Body of pancreas (tissue), 4 donors: ENCODE measurements at regions not wholly inside any gene's neighbourhood (a gene's known extent, or its start where the extent isn't known, plus 50 kb on each side); places are given as distances from the start of the nearest gene placed in this dataset.

Experiments
- CTCF ChIP-seq, 7 experiments: fragments of 450-650 bp in 4 of 7; fragments of 200-600 bp in 3 of 7; sonication (generic) in 3 of 7; IDR thresholded peaks; one replicate each; pipeline ENCODE4 v1.5.1; 2016 to 2019; ENCODE audit warnings: antibody characterized with exemption in 7 of 7
- POLR2A ChIP-seq, 3 donors: fragments of 450-650 bp; IDR thresholded peaks; one replicate each; pipeline ENCODE4 v1.6.1; 2016; ENCODE audit warnings: antibody characterized with exemption in 3 of 3, mild to moderate bottlenecking in 2 of 3

- no peak for TF ChIP-seq CTCF (IDR thresholded peaks at IDR 0.05)
- TF ChIP-seq POLR2A (IDR thresholded peaks at IDR 0.05) = no peak
Observed at GRCh38 chr4:14918336-14918735, 83.9 kb upstream of the CPEB2 start.
